GM12878 (cell line): ENCODE measurements at regions not wholly inside any gene's neighbourhood (a gene's known extent, or its start where the extent isn't known, plus 50 kb on each side); places are given as distances from the start of the nearest gene placed in this dataset.

Source experiments
- ATAC-seq: fragments of 200-7000 bp; cut with Tn5 transposase; 3 replicates; pipeline ENCODE4 v1.9.1; 2020; ENCODE audit warnings: mild to moderate bottlenecking, moderate library complexity
- BruUV-seq: library from RNA; stranded (reverse); fragments of 400-500 nt; replicated peaks from 2 replicates; lab custom pipeline; 2021; lab: Mats Ljungman, UMichigan
- CTCF ChIA-PET: fragments of 300-600 bp; sonication (Branson Sonifier 250); formaldehyde crosslinking; extraction: SDS; loops from one replicate; lab custom pipeline; 2021; ENCODE audit warnings: inconsistent platforms; lab: Yijun Ruan, JAX
- POLR2A ChIA-PET: fragments of 350-600 bp; formaldehyde crosslinking; extraction: SDS; loops from one replicate; lab custom pipeline; 2021; ENCODE audit warnings: inconsistent platforms; lab: Charles Lee
- RAD21 ChIA-PET: fragments of 300-600 bp; sonication (Branson Sonifier 250); formaldehyde crosslinking; loops from one replicate; lab custom pipeline; 2023; ENCODE audit warnings: antibody characterized with exemption; ENCODE audit not compliant: unreplicated experiment; lab: Charles Lee
- SMC1A ChIA-PET: fragments of 300-600 bp; sonication (Branson Sonifier 250); formaldehyde crosslinking; loops from one replicate; lab custom pipeline; 2023; ENCODE audit not compliant: unreplicated experiment, uncharacterized antibody; lab: Charles Lee
- DNase-seq: peaks from one replicate; pipeline ENCODE4 v3.0.0-alpha.2; 2011; ENCODE audit warnings: low read depth, low spot score
- FAIRE-seq: peaks from 3 replicates; lab custom pipeline; 2011; peaks lifted over from hg19 to GRCh38; lab: Jason Lieb, UNC
- H2AFZ ChIP-seq: 2 replicates; pipeline ENCODE4 v1.6.0; 2011; ENCODE audit warnings: low read depth, low read length, control low read depth; ENCODE audit not compliant: control insufficient read depth
- H3K27ac ChIP-seq: 2 replicates; pipeline ENCODE4 v1.5.1; 2011; ENCODE audit warnings: control low read depth; ENCODE audit not compliant: control insufficient read depth, insufficient read depth
- H3K27me3 ChIP-seq, 2 experiments: replicated peaks in 1 of 2; 2 replicates each; pipeline versions ENCODE4 v1.6.0 to v1.6.1; 2011; ENCODE audit warnings: low read length in 1 of 2; ENCODE audit not compliant: control insufficient read depth in 2 of 2, insufficient read depth in 2 of 2
- H3K36me3 ChIP-seq, 2 experiments: 2 replicates each; pipeline ENCODE4 v1.5.1; 2011; ENCODE audit warnings: low read length in 1 of 2; ENCODE audit not compliant: control insufficient read depth in 2 of 2, insufficient read depth in 2 of 2
- H3K4me1 ChIP-seq: 2 replicates; pipeline ENCODE4 v1.6.1; 2011; ENCODE audit warnings: mild to moderate bottlenecking, low read length, moderate library complexity, mixed read lengths; ENCODE audit not compliant: control insufficient read depth, insufficient read depth
- H3K4me2 ChIP-seq: 2 replicates; pipeline ENCODE4 v1.6.0; 2011; ENCODE audit warnings: control low read depth; ENCODE audit not compliant: control insufficient read depth, insufficient read depth
- H3K4me3 ChIP-seq: fragments of 200-600 bp; sonication (generic); 2 replicates; pipeline ENCODE4 v1.5.1; 2016
- H3K79me2 ChIP-seq: 2 replicates; pipeline ENCODE4 v1.6.0; 2011; ENCODE audit warnings: low read length; ENCODE audit not compliant: control insufficient read depth, insufficient read depth
- H3K9ac ChIP-seq: 2 replicates; pipeline ENCODE4 v1.8.0; 2011; ENCODE audit warnings: low read length, control low read depth, mixed read lengths; ENCODE audit not compliant: control insufficient read depth, insufficient read depth
- H3K9me3 ChIP-seq: replicated peaks from 3 replicates; pipeline ENCODE4 v1.5.1; 2011; ENCODE audit warnings: mild to moderate bottlenecking, low read length; ENCODE audit not compliant: control insufficient read depth, insufficient read depth
- H4K20me1 ChIP-seq: 2 replicates; pipeline ENCODE4 v1.6.0; 2011; ENCODE audit not compliant: control insufficient read depth, insufficient read depth
- CBFB ChIP-seq: IDR thresholded peaks from 2 replicates; pipeline ENCODE4 v1.6.1; 2016; ENCODE audit warnings: antibody characterized with exemption, low read depth
- CHD1 ChIP-seq: IDR thresholded peaks from 2 replicates; pipeline ENCODE4 v1.6.1; 2012; ENCODE audit warnings: low read depth, low read length, improper control_type of control experiment
- KDM1A ChIP-seq: fragments of 200-600 bp; sonication (generic); IDR thresholded peaks from 2 replicates; pipeline ENCODE4 v1.6.1; 2016; ENCODE audit warnings: borderline replicate concordance
- MEF2A ChIP-seq: IDR thresholded peaks from 2 replicates; pipeline ENCODE4 v1.6.1; 2011; ENCODE audit warnings: low read depth, mild to moderate bottlenecking, low read length, moderate library complexity; ENCODE audit not compliant: insufficient read depth
- MTA3 ChIP-seq: IDR thresholded peaks from 2 replicates; pipeline ENCODE4 v1.6.1; 2012; ENCODE audit warnings: low read length, inconsistent platforms, borderline replicate concordance
- MXI1 ChIP-seq: fragments of 150-350 bp; IDR thresholded peaks from 2 replicates; pipeline ENCODE4 v1.6.1; 2011; ENCODE audit warnings: low read depth, mild to moderate bottlenecking, inconsistent platforms, low read length, improper control_type of control experiment
- RELA ChIP-seq: fragments of 450-650 bp; IDR thresholded peaks from 2 replicates; pipeline ENCODE4 v1.8.0; 2014; ENCODE audit warnings: borderline replicate concordance; ENCODE audit not compliant: partially characterized antibody
- SUPT20H ChIP-seq: IDR thresholded peaks from 2 replicates; pipeline ENCODE4 v1.6.1; 2011; ENCODE audit warnings: low read depth, mild to moderate bottlenecking, low read length, moderate library complexity, borderline replicate concordance; ENCODE audit not compliant: control insufficient read depth
- SUZ12 ChIP-seq: fragments of 200-600 bp; sonication (generic); IDR thresholded peaks from one replicate; pipeline ENCODE4 v1.6.1; 2018; ENCODE audit warnings: antibody characterized with exemption, mild to moderate bottlenecking; ENCODE audit not compliant: unreplicated experiment
- in situ Hi-C: fragments of 300-500 bp; cut with MboI; formaldehyde crosslinking; loops from 9 replicates; pipeline ENCODE4 v1.14.3; 2018; ENCODE audit warnings: mixed read lengths
- intact Hi-C: fragments of 100-400 bp; cut with micrococcal nuclease; formaldehyde crosslinking; loops from one replicate; pipeline ENCODE4 v1.14.2; 2022; ENCODE audit not compliant: unreplicated experiment
- TF ChIP-seq, protein P1 (sequence below): IDR thresholded peaks from 2 replicates; pipeline ENCODE4 v1.6.1; 2011; ENCODE audit warnings: borderline replicate concordance, low read depth, mild to moderate bottlenecking, moderate library complexity, mixed read lengths, low read length; ENCODE audit not compliant: insufficient read depth; ENCODE audit errors: extremely low read length
- TF ChIP-seq, protein P2 (sequence below): fragments of 450-650 bp; IDR thresholded peaks from 2 replicates; pipeline ENCODE4 v1.6.1; 2016; ENCODE audit warnings: mild to moderate bottlenecking

DNA sequence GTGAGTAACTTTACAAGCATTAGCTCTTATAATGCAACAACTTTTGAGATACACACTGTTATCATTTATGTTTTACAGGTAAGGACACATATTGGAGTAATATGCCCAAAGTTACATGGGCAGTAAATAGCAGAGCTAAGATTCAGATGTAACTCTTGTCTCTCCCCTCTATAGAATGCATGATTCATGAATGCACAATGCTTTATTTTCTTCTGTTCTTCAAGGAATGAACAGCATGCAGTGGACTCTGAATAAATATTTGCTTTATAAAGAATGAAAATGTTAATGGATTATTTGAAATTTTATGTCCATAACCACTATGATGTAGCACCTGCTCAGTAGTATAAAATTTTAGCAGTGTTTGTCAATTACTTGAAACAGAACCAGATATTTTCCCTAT lies 629.5 kb downstream of the KCTD16 start:
- no peaks in the 10 kb centered on the region for H3K79me2 ChIP-seq
- H3K9me3 ChIP-seq = no peaks in the 10 kb centered on the region
- no peak overlapping the region for H3K27ac ChIP-seq
- ChIA-PET POLR2A (no interaction called here), CTCF (no interaction called here), SMC1A (no interaction called here), RAD21 (no interaction called here)
- no peaks in the 10 kb centered on the region for H4K20me1 ChIP-seq
- ATAC-seq (no peak), DNase-seq (no peak), FAIRE-seq (no peak)
- no peak overlapping the region for H2AFZ ChIP-seq
- H3K4me3 ChIP-seq = no peak overlapping the region
- TF ChIP-seq MTA3 (no peak), KDM1A (no peak), MEF2A (no peak), MXI1 (no peak), RELA (no peak), SUZ12 (no peak), SUPT20H (no peak), CBFB (no peak), CHD1 (no peak)
- TF ChIP-seq, protein P1, sequence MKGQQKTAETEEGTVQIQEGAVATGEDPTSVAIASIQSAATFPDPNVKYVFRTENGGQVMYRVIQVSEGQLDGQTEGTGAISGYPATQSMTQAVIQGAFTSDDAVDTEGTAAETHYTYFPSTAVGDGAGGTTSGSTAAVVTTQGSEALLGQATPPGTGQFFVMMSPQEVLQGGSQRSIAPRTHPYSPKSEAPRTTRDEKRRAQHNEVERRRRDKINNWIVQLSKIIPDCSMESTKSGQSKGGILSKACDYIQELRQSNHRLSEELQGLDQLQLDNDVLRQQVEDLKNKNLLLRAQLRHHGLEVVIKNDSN = no peak
- TF ChIP-seq, protein P2, sequence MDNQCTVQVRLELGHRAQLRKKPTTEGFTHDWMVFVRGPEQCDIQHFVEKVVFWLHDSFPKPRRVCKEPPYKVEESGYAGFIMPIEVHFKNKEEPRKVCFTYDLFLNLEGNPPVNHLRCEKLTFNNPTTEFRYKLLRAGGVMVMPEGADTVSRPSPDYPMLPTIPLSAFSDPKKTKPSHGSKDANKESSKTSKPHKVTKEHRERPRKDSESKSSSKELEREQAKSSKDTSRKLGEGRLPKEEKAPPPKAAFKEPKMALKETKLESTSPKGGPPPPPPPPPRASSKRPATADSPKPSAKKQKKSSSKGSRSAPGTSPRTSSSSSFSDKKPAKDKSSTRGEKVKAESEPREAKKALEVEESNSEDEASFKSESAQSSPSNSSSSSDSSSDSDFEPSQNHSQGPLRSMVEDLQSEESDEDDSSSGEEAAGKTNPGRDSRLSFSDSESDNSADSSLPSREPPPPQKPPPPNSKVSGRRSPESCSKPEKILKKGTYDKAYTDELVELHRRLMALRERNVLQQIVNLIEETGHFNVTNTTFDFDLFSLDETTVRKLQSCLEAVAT = no peak
- H3K27me3 ChIP-seq = no peaks in the 10 kb centered on the region
- no TSS peak for BruUV-seq
- no peaks in the 10 kb centered on the region for H3K36me3 ChIP-seq
- H3K4me2 ChIP-seq = no peak overlapping the region
- no peaks in the 10 kb centered on the region for H3K4me1 ChIP-seq
- H3K9ac ChIP-seq = no peak overlapping the region
- intact Hi-C loops = no loop called here
- in situ Hi-C loops = no loop called here
